Panc1 (cell line): ENCODE measurements at regions not wholly inside any gene's neighbourhood (a gene's known extent, or its start where the extent isn't known, plus 50 kb on each side); places are given as distances from the start of the nearest gene placed in this dataset.

Experiments used
- ATAC-seq: fragments of 200-7000 bp; cut with Tn5 transposase; 2 replicates; pipeline ENCODE4 v1.9.1; 2020; ENCODE audit warnings: mild to moderate bottlenecking, moderate library complexity
- BruUV-seq: library from RNA; stranded (reverse); fragments of 400-500 nt; replicated peaks from 2 replicates; lab custom pipeline; 2021; lab: Mats Ljungman, UMichigan
- CTCF ChIA-PET: fragments of 300-600 bp; sonication (Branson Sonifier 250); formaldehyde crosslinking; loops from one replicate; lab custom pipeline; 2022; ENCODE audit warnings: antibody characterized with exemption; lab: Charles Lee
- POLR2A ChIA-PET: fragments of 300-600 bp; sonication (Branson Sonifier 250); formaldehyde crosslinking; loops from one replicate; lab custom pipeline; 2022; ENCODE audit warnings: antibody characterized with exemption; lab: Charles Lee
- DNase-seq: peaks from one replicate; pipeline ENCODE4 v3.0.0-alpha.2; 2010; ENCODE audit warnings: low read depth, low spot score
- H3K27ac ChIP-seq: 2 replicates; pipeline ENCODE4 v1.5.1; 2011; ENCODE audit warnings: mild to moderate bottlenecking, low read length, inconsistent platforms
- H3K27me3 ChIP-seq: fragments of 200-500 bp; sonication (Bioruptor generic); 2 replicates; pipeline ENCODE4 v1.6.0; 2014; ENCODE audit warnings: low read length, inconsistent platforms; ENCODE audit not compliant: control insufficient read depth, insufficient read depth
- H3K36me3 ChIP-seq: fragments of 200-500 bp; sonication (Bioruptor generic); 2 replicates; pipeline ENCODE4 v1.5.1; 2014; ENCODE audit warnings: inconsistent platforms, mild to moderate bottlenecking, low read length, moderate library complexity; ENCODE audit not compliant: control insufficient read depth, insufficient read depth
- H3K4me1 ChIP-seq: 2 replicates; pipeline ENCODE4 v1.5.1; 2011; ENCODE audit warnings: inconsistent platforms, mild to moderate bottlenecking, low read length, moderate library complexity; ENCODE audit not compliant: control insufficient read depth, insufficient read depth
- H3K4me3 ChIP-seq, 2 experiments: 2 replicates each; pipeline ENCODE4 v1.5.1; 2011 to 2012; ENCODE audit warnings: low read depth in 2 of 2, low read length in 2 of 2, mild to moderate bottlenecking in 2 of 2, inconsistent platforms in 1 of 2, moderate library complexity in 1 of 2
- H3K9me3 ChIP-seq: fragments of 200-500 bp; sonication (Bioruptor generic); 2 replicates; pipeline ENCODE4 v1.5.1; 2014; ENCODE audit warnings: low read depth, mild to moderate bottlenecking, inconsistent platforms, low read length, moderate library complexity; ENCODE audit not compliant: control insufficient read depth, insufficient read depth
- POLR2AphosphoS5 ChIP-seq: IDR thresholded peaks from 2 replicates; pipeline ENCODE4 v1.6.1; 2012; ENCODE audit warnings: mild to moderate bottlenecking, low read depth, low read length, moderate library complexity
- SIN3A ChIP-seq: IDR thresholded peaks from 2 replicates; pipeline ENCODE4 v1.6.1; 2012; ENCODE audit warnings: low read depth, mild to moderate bottlenecking, low read length, moderate library complexity, borderline replicate concordance; ENCODE audit not compliant: insufficient read depth
- TCF7L2 ChIP-seq: IDR thresholded peaks from 2 replicates; pipeline ENCODE4 v1.6.1; 2011; ENCODE audit warnings: mild to moderate bottlenecking, low read depth, low read length, inconsistent platforms
- in situ Hi-C: cut with HindIII; loops from 2 replicates; pipeline ENCODE4 v1.10.0; 2016; ENCODE audit warnings: low sequenced_read_pairs, low pct_unique_long_range_greater_than_20kb
- intact Hi-C: fragments of 100-400 bp; cut with micrococcal nuclease; formaldehyde crosslinking; loops from one replicate; pipeline ENCODE4 v1.10.0; 2022; ENCODE audit not compliant: unreplicated experiment
- TF ChIP-seq, protein P1 (sequence below), 2 experiments: IDR thresholded peaks; 2 replicates each; pipeline ENCODE4 v1.6.1; 2011 to 2012; ENCODE audit warnings: low read depth in 2 of 2, control low read depth in 1 of 2, low read length in 1 of 2, mild to moderate bottlenecking in 1 of 2, moderate library complexity in 1 of 2; ENCODE audit not compliant: insufficient read depth in 1 of 2
- TF ChIP-seq, protein P2 (sequence below): fragments of 450-650 bp; IDR thresholded peaks from 2 replicates; pipeline ENCODE4 v1.5.1; 2017; ENCODE audit warnings: mild to moderate bottlenecking

- in situ Hi-C loops (no loop called here), intact Hi-C loops (no loop called here)
- POLR2A ChIA-PET: no interaction called here
- BruUV-seq: no TSS peak
- H3K4me1 ChIP-seq: no peaks in the 10 kb centered on the region
- CTCF ChIA-PET: no interaction called here
- no peak overlapping the region for H3K4me3 ChIP-seq
- H3K36me3 ChIP-seq: no peaks in the 10 kb centered on the region
- DNase-seq: no peak
- TF ChIP-seq SIN3A: no peak
- no peak for TF ChIP-seq TCF7L2
- TF ChIP-seq, protein P1, sequence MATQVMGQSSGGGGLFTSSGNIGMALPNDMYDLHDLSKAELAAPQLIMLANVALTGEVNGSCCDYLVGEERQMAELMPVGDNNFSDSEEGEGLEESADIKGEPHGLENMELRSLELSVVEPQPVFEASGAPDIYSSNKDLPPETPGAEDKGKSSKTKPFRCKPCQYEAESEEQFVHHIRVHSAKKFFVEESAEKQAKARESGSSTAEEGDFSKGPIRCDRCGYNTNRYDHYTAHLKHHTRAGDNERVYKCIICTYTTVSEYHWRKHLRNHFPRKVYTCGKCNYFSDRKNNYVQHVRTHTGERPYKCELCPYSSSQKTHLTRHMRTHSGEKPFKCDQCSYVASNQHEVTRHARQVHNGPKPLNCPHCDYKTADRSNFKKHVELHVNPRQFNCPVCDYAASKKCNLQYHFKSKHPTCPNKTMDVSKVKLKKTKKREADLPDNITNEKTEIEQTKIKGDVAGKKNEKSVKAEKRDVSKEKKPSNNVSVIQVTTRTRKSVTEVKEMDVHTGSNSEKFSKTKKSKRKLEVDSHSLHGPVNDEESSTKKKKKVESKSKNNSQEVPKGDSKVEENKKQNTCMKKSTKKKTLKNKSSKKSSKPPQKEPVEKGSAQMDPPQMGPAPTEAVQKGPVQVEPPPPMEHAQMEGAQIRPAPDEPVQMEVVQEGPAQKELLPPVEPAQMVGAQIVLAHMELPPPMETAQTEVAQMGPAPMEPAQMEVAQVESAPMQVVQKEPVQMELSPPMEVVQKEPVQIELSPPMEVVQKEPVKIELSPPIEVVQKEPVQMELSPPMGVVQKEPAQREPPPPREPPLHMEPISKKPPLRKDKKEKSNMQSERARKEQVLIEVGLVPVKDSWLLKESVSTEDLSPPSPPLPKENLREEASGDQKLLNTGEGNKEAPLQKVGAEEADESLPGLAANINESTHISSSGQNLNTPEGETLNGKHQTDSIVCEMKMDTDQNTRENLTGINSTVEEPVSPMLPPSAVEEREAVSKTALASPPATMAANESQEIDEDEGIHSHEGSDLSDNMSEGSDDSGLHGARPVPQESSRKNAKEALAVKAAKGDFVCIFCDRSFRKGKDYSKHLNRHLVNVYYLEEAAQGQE (IDR thresholded peaks at IDR 0.05; ENCODE audit: insufficient read depth in 1 of 2, low read depth in 2 of 2, low read length in 1 of 2): no peak
- TF ChIP-seq POLR2AphosphoS5: no peak
- TF ChIP-seq, protein P2, sequence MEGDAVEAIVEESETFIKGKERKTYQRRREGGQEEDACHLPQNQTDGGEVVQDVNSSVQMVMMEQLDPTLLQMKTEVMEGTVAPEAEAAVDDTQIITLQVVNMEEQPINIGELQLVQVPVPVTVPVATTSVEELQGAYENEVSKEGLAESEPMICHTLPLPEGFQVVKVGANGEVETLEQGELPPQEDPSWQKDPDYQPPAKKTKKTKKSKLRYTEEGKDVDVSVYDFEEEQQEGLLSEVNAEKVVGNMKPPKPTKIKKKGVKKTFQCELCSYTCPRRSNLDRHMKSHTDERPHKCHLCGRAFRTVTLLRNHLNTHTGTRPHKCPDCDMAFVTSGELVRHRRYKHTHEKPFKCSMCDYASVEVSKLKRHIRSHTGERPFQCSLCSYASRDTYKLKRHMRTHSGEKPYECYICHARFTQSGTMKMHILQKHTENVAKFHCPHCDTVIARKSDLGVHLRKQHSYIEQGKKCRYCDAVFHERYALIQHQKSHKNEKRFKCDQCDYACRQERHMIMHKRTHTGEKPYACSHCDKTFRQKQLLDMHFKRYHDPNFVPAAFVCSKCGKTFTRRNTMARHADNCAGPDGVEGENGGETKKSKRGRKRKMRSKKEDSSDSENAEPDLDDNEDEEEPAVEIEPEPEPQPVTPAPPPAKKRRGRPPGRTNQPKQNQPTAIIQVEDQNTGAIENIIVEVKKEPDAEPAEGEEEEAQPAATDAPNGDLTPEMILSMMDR: no peak
- no peaks in the 10 kb centered on the region for H3K9me3 ChIP-seq
- no peak overlapping the region for H3K27ac ChIP-seq
- ATAC-seq: no peak
- no peaks in the 10 kb centered on the region for H3K27me3 ChIP-seq
These were observed 281.1 kb downstream of the MRPL39 start for GRCh38 chr21:25326181-25326580.

- no peak for TF ChIP-seq POLR2AphosphoS5
- TF ChIP-seq, protein P1 (IDR thresholded peaks at IDR 0.05; ENCODE audit: insufficient read depth in 1 of 2, low read depth in 2 of 2, low read length in 1 of 2): no peak
- H3K27me3 ChIP-seq: no peaks in the 10 kb centered on the region
- ChIA-PET CTCF (no interaction called here), POLR2A (no interaction called here)
- H3K4me1 ChIP-seq: no peaks in the 10 kb centered on the region
- H3K9me3 ChIP-seq: no peaks in the 10 kb centered on the region
- no TSS peak for BruUV-seq
- H3K4me3 ChIP-seq: no peak overlapping the region
- in situ Hi-C loops (no loop called here), intact Hi-C loops (no loop called here)
- no peaks in the 10 kb centered on the region for H3K36me3 ChIP-seq
- H3K27ac ChIP-seq: no peak overlapping the region
- no peak for ATAC-seq
- no peak for DNase-seq
These were observed 282.6 kb downstream of the MRPL39 start for GRCh38 chr21:25324666-25325065.
